GM19328 (cell line): ENCODE measurements at regions not wholly inside any gene's neighbourhood (a gene's known extent, or its start where the extent isn't known, plus 50 kb on each side); places are given as distances from the start of the nearest gene placed in this dataset.

ENCODE experiments used
- ATAC-seq: cut with Tn5 transposase; IDR thresholded peaks from one replicate; pipeline ENCODE4 v1.9.1; 2021; ENCODE audit warnings: mild to moderate bottlenecking, moderate library complexity; ENCODE audit not compliant: unreplicated experiment

- ATAC-seq, result no peak
Observed at GRCh38 chrX:147680251-147680650, 231.5 kb upstream of the FMR1 start.

GRCh38 chrX:147693511-147693910, 218.2 kb upstream of the FMR1 start:
- no peak for ATAC-seq

GRCh38 chrX:147699061-147699460, 212.7 kb upstream of the FMR1 start:
- no peak for ATAC-seq

- no peak for ATAC-seq
Observed at GRCh38 chrX:147710301-147710700, 201.4 kb upstream of the FMR1 start.

GRCh38 chrX:147733369-147733768, 178.3 kb upstream of the FMR1 start:
- no peak for ATAC-seq

- ATAC-seq, result no peak
Observed at GRCh38 chrX:147735364-147735763, 176.4 kb upstream of the FMR1 start.

- no peak for ATAC-seq
Observed at GRCh38 chrX:147736045-147736444, 175.7 kb upstream of the FMR1 start.

- ATAC-seq, result no peak
Observed at GRCh38 chrX:147737690-147738089, 174.0 kb upstream of the FMR1 start.

- no peak for ATAC-seq
Observed at GRCh38 chrX:147738265-147738664, 173.5 kb upstream of the FMR1 start.

- ATAC-seq, result no peak
Observed at GRCh38 chrX:147739196-147739595, 172.5 kb upstream of the FMR1 start.

GRCh38 chrX:147741776-147742175, 169.9 kb upstream of the FMR1 start:
- no peak for ATAC-seq

- no peak for ATAC-seq
Observed at GRCh38 chrX:147749308-147749707, 162.4 kb upstream of the FMR1 start.

- no peak for ATAC-seq
Observed at GRCh38 chrX:147757750-147758149, 154.0 kb upstream of the FMR1 start.

GRCh38 chrX:147763131-147763530, 148.6 kb upstream of the FMR1 start:
- no peak for ATAC-seq

- no peak for ATAC-seq
Observed at GRCh38 chrX:147764868-147765267, 146.9 kb upstream of the FMR1 start.

GRCh38 chrX:147770858-147771257, 140.9 kb upstream of the FMR1 start:
- no peak for ATAC-seq

GRCh38 chrX:147776988-147777387, 134.7 kb upstream of the FMR1 start:
- ATAC-seq, result no peak

- ATAC-seq, result no peak
Observed at GRCh38 chrX:147779173-147779572, 132.5 kb upstream of the FMR1 start.

- no peak for ATAC-seq
Observed at GRCh38 chrX:147781844-147782243, 129.9 kb upstream of the FMR1 start.

GRCh38 chrX:147788641-147789350, 122.9 kb upstream of the FMR1 start:
- no peak for ATAC-seq

GRCh38 chrX:147800663-147801062, 111.1 kb upstream of the FMR1 start:
- ATAC-seq, result no peak

- ATAC-seq, result no peak
Observed at GRCh38 chrX:147803948-147804347, 107.8 kb upstream of the FMR1 start.

GRCh38 chrX:147811803-147812202, 99.9 kb upstream of the FMR1 start:
- no peak for ATAC-seq
